ENCODE measurements at regions not wholly inside any gene's neighbourhood (a gene's known extent, or its start where the extent isn't known, plus 50 kb on each side); places are given as distances from the start of the nearest gene placed in this dataset.

- TF ChIP-seq ZNF462 (CRISPR knock-in tag; IDR thresholded peaks at IDR 0.05) (no peak), STAT1 (IDR thresholded peaks at IDR 0.05; ENCODE audit: unreplicated experiment) (no peak), EZH2phosphoT487 (IDR thresholded peaks at IDR 0.05; ENCODE audit: unreplicated experiment) (no peak), ZNF114 (CRISPR knock-in tag; IDR thresholded peaks at IDR 0.05) (no peak), CREB1 (CRISPR knock-in tag; IDR thresholded peaks at IDR 0.05; ENCODE audit: low read depth) (no peak)
These were observed 140.4 kb upstream of the AFDN start (continued) for GRCh38 chr6:167686204-167686893.

GRCh38 chr6:167687116-167687725 lies 139.5 kb upstream of the AFDN start:
- Histone ChIP-seq H3K36me3 (ENCODE audit: insufficient read depth) (no peaks in the 10 kb centered on the region), H2AFZ (peak overlapping the region; percentile 69; the same call in 1 of the 2 replicates), H3K9me2 (ENCODE audit: insufficient read depth) (0 out of 2 replicates have a peak, but pooled peaks cover 5% of the 10 kb centered on the region), H3K27me3 (ENCODE audit: insufficient read depth) (no peaks in the 10 kb centered on the region), H3K79me2 (replicated peaks; ENCODE audit: insufficient read depth) (no peaks in the 10 kb centered on the region), H3K27ac (ENCODE audit: low read depth) (no peak overlapping the region), H3K4me3 (no peak overlapping the region), H3K4me1 (ENCODE audit: insufficient read depth) (peaks cover 8% of the 10 kb centered on the region), H4K20me1 (replicated peaks; ENCODE audit: insufficient read depth) (no peaks in the 10 kb centered on the region), H3F3A (replicated peaks; ENCODE audit: low read depth) (peaks cover 8% of the 10 kb centered on the region; the same call in 1 of the 2 replicates), H3K4me2 (no peak overlapping the region)
- no peak overlapping the region for H3K27ac Mint-ChIP-seq
- H3K9me3 Mint-ChIP-seq, result no peaks in the 10 kb centered on the region; the same call in 2 of the 3 replicates
- peaks cover 22% of the 10 kb centered on the region for H3K27me3 Mint-ChIP-seq (ENCODE audit: insufficient read depth, low read depth, poor library complexity)
- ATAC-seq (no peak), DNase-seq (ENCODE audit: low spot score) (no peak)
- no peaks in the 10 kb centered on the region for H3K36me3 Mint-ChIP-seq (ENCODE audit: low read depth)
- no peak overlapping the region for H3K4me3 Mint-ChIP-seq
- peaks cover 44% of the 10 kb centered on the region for H3K4me1 Mint-ChIP-seq
- no peak for TF ChIP-seq JUNB (IDR thresholded peaks at IDR 0.05; ENCODE audit: unreplicated experiment)
- no peak for TF ChIP-seq NANOG (IDR thresholded peaks at IDR 0.05; ENCODE audit: borderline replicate concordance)
- TF ChIP-seq ZNF114 (CRISPR knock-in tag; IDR thresholded peaks at IDR 0.05), result no peak
- no peak for TF ChIP-seq POLR2AphosphoS5 (IDR thresholded peaks at IDR 0.05; ENCODE audit: low read depth)
- TF ChIP-seq ZNF331 (CRISPR knock-in tag; IDR thresholded peaks at IDR 0.05; ENCODE audit: low read depth), result no peak
- TF ChIP-seq ETS1 (IDR thresholded peaks at IDR 0.05), result no peak
- TF ChIP-seq STAT1 (IDR thresholded peaks at IDR 0.05; ENCODE audit: unreplicated experiment), result no peak
